C4-2B (cell line): ENCODE measurements at regions not wholly inside any gene's neighbourhood (a gene's known extent, or its start where the extent isn't known, plus 50 kb on each side); places are given as distances from the start of the nearest gene placed in this dataset.

Experiments used
- H3K27ac ChIP-seq: fragments of 450-650 bp; 2 replicates; pipeline ENCODE4 v1.5.1; 2017
- ZFX ChIP-seq: fragments of 450-650 bp; IDR thresholded peaks from 2 replicates; pipeline ENCODE4 v1.6.1; 2017
- TF ChIP-seq, protein P1 (sequence below): fragments of 450-650 bp; conservative IDR thresholded peaks from 2 replicates; pipeline ENCODE4 v1.5.1; 2017; ENCODE audit warnings: mild to moderate bottlenecking

DNA sequence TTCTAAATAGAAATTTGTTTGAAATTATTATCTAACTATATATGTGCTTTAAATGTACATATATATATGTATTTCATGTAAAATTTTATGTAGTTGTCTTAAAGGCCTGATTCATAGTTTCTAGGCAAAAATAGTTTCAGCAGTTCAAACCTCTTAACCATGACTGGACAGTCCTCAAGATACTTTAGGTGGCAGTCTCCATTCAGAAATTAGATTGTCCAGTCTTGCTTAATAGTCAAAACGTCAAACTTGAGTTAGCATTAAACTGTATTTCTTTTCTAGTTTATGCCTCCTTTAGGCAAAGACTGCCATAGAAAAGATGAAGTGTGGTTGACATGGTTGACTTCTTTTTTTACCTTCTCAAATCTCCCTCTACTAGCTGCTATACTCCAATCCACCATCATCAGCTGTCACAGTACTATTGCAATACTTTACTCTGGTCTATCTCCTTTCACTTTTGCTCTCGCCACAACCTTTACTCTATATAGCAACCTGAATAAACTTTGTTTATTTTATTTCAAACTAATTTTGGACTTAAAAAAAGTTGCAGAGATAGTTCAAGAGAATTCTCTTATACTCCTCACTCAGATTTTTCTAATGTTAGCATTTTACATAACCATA is 395.6 kb upstream of the DIPK2B start:
- H3K27ac ChIP-seq = no peak overlapping the region
- TF ChIP-seq, protein P1, sequence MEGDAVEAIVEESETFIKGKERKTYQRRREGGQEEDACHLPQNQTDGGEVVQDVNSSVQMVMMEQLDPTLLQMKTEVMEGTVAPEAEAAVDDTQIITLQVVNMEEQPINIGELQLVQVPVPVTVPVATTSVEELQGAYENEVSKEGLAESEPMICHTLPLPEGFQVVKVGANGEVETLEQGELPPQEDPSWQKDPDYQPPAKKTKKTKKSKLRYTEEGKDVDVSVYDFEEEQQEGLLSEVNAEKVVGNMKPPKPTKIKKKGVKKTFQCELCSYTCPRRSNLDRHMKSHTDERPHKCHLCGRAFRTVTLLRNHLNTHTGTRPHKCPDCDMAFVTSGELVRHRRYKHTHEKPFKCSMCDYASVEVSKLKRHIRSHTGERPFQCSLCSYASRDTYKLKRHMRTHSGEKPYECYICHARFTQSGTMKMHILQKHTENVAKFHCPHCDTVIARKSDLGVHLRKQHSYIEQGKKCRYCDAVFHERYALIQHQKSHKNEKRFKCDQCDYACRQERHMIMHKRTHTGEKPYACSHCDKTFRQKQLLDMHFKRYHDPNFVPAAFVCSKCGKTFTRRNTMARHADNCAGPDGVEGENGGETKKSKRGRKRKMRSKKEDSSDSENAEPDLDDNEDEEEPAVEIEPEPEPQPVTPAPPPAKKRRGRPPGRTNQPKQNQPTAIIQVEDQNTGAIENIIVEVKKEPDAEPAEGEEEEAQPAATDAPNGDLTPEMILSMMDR = no peak
- TF ChIP-seq ZFX = no peak

DNA sequence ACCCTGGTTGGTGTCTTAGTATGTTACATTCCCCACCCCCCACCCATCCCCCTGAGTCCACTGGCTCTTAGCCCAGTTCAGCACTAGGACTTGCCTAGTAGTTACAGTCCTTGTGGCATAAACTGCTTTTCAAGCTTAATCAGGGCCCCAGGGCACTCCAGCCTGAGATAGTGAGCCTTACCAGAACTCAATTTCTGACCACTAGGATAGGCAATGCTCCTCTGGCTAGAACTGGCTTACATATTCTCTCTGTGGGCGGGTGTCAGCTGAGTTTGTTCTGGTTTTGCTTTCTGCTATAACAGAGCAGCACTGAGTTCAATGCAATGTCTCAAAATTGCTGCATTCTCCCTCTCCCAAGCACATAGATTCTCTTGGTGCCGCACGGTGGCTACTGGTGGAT is 391.4 kb upstream of the DIPK2B start:
- no peak overlapping the region for H3K27ac ChIP-seq

DNA sequence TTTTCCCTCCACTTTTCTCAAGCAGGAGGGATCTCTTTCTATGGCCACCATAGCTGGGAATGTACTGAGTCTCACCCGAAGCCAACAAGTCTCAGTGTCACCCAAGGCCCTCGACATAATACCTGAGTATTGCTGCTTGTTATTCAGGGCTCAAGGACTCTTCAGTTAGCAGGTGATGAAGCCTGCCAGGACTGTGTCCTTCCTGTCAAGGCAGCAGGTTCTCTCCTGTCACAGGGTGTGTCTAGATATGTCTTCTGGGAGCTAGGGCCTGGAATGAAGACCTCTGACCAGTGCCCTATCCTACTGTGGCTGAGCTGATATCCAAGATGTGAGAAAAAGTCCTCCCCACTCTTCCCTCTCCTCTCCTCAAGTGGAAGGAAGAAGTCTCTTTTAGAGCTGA is 391.0 kb upstream of the DIPK2B start:
- H3K27ac ChIP-seq = no peak overlapping the region
- TF ChIP-seq ZFX = no peak
- TF ChIP-seq, protein P1 = no peak

More for the DNA sequence above, 391.4 kb upstream of the DIPK2B start:
- TF ChIP-seq, protein P1 = no peak
- no peak for TF ChIP-seq ZFX

DNA sequence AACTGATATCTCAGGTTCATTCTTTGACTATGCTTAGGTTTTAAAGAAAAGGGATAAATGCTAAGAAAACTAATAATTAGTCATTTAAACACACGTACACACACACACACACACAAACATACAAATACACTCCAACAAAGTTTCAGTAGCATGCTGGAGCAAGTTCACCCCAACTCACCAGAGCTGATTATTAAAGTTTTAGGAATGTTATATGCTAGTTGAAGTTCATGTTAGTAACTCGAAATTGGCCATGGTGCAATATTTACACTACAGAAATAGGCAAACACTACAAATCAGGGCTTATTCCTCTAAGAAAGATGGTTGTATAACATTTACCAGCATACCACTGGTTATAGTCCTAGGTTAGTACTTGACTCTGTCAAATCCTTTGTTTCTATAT is 384.0 kb upstream of the DIPK2B start:
- H3K27ac ChIP-seq = no peak overlapping the region
- TF ChIP-seq ZFX = no peak
- TF ChIP-seq, protein P1 = no peak

GRCh38 chrX:45577361-45577760 is 376.7 kb upstream of the DIPK2B start:
- no peak overlapping the region for H3K27ac ChIP-seq
- TF ChIP-seq, protein P1 = no peak
- no peak for TF ChIP-seq ZFX

- TF ChIP-seq ZFX = no peak
- TF ChIP-seq, protein P1 = no peak
Measured at GRCh38 chrX:45571453-45571852, 370.8 kb upstream of the DIPK2B start.

DNA sequence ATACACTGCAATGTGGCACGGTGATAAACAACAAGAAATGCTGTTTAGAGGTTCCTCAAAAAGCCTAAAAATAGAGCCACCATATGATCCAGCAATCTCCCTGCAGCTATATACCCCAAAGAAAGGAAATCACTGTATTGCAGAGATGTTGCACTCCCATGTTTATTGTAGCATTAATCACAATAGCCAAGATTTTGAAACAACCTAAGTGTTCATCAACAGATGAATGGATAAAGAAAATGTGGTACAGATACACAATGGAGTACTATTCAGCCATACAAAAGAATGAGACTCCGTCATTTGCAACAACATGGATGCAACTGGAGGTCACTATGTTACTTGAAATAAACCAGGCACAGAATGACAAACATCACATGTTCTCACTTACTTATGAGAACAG is 365.8 kb upstream of the DIPK2B start:
- no peak overlapping the region for H3K27ac ChIP-seq
- TF ChIP-seq, protein P1 = no peak
- TF ChIP-seq ZFX = no peak

More at GRCh38 chrX:45571453-45571852, 370.8 kb upstream of the DIPK2B start:
- no peak overlapping the region for H3K27ac ChIP-seq
